RPMI8226 (cell line): ENCODE measurements at regions not wholly inside any gene's neighbourhood (a gene's known extent, or its start where the extent isn't known, plus 50 kb on each side); places are given as distances from the start of the nearest gene placed in this dataset.

Experiments used
- DNase-seq: peaks from one replicate; pipeline ENCODE4 v3.0.0-alpha.2; 2015

DNA sequence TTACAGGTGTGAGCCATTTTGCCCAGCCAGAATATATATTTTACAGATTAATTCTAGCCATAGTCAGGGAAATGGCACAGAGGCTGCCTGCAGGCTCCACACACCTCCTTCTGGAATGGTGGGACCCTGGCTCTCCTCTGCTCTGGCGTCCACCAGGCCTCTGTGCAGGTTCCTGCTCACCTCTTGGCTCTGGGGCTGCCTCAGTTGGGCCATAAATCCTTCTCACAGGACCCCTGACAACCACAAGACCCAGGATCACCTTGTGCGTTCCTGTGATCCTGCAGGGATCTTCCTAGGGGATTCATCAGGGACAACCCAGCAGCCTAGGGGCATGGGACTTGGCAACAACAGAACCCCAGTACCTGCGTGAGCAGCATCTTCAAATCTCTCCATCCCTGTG, 93.0 kb upstream of the FSTL4 start:
- no peak for DNase-seq

DNA sequence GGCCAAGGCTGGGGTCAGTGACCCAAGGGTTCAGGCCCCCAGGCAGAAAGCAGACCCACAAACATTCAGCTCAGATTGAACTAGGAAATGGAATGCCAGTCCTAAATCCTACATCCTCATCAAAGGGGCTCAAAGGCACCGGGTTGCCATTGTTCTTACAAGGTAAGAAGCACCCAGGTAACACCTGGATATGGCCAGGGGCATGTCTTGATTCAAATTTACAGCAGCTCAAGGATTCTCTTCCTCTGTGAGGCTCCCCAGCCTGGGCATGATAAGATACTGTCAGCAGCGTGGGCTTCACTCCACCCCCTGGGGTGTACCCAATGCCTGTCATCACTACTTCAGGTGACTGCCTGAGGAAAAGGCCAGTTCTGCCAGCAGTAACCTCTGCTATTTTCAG, 92.1 kb upstream of the FSTL4 start:
- DNase-seq = no peak

DNA sequence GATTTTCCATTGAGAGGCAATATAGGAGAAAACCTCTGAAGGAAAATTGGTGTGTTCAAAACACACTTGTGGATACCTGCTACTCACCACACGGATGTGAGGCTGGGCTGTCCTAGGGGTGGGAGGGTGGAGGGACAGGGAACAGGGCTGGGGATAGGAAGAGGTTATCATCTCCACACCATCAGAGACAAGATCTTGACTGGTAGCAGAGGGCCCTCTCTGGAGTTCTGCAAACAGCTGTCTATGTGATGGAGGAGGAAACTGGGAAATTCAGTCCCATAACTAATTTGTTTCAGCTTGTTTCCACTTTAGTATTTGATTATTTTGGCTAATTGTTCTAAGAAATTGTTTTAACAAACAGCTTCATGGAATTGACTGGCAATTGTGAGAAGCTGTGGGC, 91.6 kb upstream of the FSTL4 start:
- DNase-seq = no peak

DNA sequence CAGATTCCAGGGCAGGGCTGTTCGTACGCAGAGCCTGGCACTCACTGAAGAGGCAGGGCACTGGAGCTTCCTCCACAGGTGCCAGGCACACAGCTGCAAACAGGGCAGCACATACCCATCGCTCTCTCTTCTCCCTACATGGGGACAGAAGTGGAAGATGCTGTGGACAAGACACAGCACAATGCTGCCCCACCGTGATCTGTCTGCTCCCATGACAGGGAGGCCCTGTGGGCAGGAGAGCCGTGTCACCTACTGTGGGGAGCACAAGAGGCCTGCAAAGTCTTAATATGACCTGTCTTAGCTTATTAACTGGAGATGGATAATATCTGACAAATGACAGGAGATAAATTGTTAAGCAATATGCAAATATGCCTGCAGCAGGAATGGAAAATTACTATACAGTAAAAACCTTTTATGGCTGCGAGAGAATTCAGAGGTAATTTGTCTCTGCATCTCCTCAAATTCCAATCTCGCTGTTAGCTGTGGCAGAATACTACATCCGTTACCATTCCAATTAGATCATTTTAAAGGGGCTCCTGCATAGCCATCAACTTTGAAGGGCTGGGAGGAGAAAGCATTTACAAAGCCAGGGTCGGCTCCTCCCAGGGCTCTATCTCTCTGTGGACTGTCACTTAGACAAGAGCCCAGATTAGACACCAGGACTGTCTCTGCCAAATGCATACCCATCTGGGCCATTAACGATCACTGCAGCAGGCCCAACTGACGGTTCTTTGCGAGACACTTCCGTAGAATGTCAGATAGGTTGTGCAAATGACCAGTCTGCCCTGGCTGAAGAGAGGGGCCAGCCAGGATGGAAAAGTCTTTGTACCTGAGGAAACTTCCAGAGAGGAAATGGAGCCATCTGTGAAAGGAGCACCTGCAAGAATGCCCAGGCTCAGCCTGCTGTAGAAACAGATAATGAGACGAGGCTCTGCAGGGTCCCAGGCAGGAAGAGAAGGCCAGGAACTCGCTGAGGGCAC, 90.7 kb upstream of the FSTL4 start:
- DNase-seq = no peak

- DNase-seq = no peak
Observed at GRCh38 chr5:133701871-133702270, 89.5 kb upstream of the FSTL4 start.

DNA sequence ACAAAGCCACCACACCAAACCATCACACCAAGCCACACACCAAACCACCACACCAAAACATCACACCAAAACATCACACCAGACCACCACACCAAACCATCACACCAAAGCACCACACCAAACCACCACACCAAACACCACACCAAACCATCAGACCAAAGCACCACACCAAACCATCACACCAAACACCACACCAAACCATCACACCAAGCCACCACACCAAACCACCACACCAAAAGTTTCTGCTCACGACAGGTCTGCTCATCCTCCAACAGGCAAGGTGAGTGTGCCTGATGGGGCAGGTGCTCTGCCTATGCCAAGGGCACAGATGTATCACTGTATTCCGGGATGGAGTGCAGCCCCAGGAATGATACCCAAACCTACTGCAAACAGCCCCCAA, 87.9 kb upstream of the FSTL4 start:
- no peak for DNase-seq

DNA sequence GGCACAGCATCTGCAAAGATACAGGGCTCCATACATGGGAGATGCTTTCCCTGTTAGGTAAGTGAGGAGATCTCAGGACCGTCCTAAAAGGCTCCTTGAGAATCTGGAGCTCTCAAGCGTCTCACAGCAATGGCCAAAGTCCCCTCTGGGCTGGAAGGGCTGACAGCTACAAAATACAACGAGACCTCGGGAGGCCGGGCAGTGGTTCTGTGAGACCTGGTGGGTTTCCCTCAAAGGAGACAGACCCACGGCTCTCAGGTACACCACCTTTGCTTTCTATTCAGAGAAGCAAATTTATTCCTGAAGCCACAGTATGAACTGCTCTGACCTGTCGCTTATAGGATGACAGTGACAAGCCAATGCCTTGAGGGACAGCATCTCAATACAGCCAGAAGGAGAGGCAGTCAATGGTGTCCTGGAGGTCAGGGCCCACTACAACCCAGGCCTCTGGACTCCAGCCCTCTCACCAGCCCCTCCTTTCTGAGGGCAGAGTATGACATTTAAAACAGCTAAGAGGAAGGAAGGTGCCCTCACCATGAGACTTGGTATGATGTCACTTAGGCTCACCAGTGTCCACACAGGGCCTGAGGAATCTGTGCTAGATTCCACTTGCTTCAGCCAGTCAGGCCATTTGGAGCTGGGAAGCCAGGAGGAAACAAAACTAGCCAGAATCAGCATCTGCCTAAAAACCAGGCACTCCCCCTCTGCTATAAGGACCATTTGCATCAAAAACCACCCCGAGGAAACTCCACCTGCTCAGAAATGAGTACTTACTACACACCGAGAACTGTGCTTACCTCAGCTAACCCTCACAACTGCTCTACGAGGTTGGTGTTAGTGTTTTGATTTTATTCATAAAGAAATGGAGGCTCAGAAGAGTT, 86.5 kb upstream of the FSTL4 start:
- no peak for DNase-seq

GRCh38 chr5:133698259-133698554, 85.9 kb upstream of the FSTL4 start:
- no peak for DNase-seq

GRCh38 chr5:133697536-133698258, 85.4 kb upstream of the FSTL4 start:
- no peak for DNase-seq

GRCh38 chr5:133696782-133697507, 84.6 kb upstream of the FSTL4 start:
- DNase-seq = no peak

- DNase-seq = no peak
Observed at GRCh38 chr5:133696006-133696584, 83.8 kb upstream of the FSTL4 start.

DNA sequence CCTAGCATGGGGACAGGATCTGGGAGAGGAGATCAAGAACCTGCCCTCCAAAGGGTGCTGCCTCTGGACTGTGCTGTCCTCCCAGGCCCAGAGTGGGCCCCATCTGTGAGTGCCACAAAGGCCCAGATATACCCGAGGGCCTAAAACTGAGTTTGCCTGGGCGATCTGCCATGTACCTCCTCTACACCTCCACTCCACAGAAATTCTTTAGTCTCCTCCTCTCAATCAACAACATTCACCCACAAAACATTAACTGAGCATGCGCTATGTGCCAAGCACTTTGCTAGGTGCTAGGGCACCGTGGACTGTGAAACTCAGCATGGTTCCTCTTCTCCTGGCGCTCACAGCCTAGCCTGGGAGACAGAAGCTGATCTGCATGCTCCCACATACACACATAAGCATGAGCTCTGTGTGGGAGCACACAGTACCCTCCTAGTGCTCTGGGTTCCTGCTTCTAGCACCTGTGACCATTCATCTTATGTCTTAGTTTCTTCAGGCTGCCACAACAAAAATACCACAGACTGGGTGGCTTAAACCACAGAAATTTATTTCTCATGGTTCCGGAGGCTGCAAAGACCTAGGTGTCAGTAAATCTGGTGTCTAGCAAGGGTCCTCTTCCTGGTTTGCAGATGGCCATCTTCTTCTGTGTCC, 82.0 kb upstream of the FSTL4 start:
- no peak for DNase-seq

GRCh38 chr5:133691448-133691847, 79.1 kb upstream of the FSTL4 start:
- no peak for DNase-seq

DNA sequence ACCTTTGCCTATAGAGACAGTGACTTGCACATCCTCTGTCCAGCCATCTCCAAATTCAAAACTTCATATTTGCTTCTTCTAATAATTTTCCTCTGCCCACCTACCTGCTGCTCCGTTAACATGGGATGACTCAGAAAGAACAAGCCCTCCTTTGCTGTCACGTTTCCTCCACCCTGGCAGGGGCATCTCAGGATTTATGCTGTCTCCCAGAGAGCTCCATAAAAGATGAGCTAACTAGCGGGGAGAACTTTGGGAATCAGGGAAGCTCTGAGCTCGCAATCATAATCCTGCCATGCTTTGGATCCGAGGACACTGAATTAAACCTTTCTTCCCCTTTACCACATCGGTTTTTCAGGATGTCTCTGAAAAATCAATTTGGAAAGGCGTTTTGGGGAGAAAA, 78.4 kb upstream of the FSTL4 start:
- DNase-seq = no peak

DNA sequence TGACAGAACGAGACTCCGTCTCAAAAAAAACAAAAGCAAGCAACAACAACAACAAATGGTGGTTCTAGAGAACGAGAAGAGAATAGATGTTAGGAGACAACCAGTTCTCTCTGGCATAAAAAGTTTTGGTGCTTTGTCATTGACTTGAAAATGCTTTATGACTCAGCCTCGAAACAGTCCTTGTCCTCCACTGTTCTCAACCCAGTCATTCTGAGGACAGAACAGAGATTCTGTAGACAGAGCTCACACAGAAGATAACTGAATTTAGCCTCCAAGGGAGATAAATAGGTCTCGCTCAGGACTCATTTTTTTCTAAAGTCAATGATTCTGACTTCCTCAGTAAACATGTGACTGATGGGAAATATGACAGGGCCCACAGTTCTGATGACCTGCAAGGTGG, 76.0 kb upstream of the FSTL4 start:
- DNase-seq = no peak

- DNase-seq = no peak
Observed at GRCh38 chr5:133687212-133688061, 75.1 kb upstream of the FSTL4 start.

DNA sequence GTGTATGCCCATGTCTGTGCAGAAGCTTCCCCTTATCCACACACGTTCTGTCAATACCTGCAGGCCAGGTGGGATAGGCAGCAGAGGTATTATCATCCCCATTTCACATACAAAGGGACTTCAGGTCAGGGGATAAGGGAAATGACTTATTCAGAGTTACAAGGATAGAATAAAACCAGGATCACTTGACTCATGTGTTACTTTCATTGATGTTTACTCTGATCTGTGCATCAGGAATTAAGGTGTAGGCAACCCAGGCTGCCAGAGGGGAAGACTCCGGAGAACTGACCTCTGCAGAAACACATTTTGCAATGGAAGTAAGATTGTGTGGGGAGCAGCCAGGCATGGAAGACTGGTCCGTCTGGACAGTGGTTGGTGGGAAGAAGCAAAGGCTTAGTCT, 74.2 kb upstream of the FSTL4 start:
- no peak for DNase-seq

DNA sequence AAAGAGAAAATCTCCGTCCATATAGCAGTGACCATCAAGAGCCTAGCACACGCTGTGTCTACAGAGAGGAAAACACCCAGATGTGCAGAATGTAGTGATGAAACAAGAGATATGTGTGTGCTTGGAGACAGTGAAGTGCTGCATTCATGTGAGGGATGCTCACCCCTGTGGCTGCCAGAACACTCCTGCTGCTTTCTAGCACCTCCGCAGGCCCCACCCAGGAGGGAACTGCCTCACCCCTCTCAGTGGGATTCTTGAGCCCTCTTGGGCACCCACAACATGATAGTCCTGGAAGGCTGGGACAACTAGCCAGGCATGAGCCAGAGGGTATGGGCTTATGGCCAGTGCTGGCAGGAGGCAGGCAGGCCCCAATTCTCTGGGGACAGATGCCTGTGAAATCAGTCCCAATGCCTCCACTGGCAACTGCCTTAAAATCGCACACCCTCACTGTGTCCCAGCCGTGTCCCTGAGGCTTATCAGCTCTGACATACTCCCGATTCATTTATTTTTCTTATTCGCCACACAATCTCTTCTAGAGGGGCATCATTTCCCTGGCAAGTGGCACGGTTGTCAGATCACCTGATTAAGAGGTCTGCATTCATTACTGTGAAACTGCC, 73.2 kb upstream of the FSTL4 start:
- DNase-seq = no peak

- DNase-seq = no peak
Observed at GRCh38 chr5:133683646-133684596, 71.6 kb upstream of the FSTL4 start.
